ENCODE measurements at regions not wholly inside any gene's neighbourhood (a gene's known extent, or its start where the extent isn't known, plus 50 kb on each side); places are given as distances from the start of the nearest gene placed in this dataset.

DNA sequence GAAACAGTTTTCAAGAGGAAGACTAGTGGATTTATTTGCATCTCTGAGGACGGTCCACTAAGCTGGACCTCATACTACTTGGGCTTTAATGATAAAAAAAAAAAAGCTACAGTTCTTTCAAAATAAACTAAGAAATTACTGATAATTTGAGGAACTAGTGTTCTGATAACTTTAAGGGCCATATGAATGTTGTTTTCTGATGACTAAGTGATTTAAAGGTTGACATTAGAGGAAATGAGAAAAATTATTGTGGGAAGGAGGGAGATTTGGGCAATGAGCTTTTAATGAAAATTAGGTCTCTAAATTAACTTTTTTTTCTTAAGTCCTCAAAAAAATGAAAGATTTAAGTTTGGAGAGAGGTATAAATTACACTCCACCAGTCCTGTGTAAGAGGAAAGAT is 60.8 kb upstream of the IL2 start:
- TF ChIP-seq CTCF (conservative IDR thresholded peaks at IDR 0.05; ENCODE audit: low read depth, low read length), result no peak
- DNase-seq (ENCODE audit: low read depth), result no peak
- no peak overlapping the region for H3K4me3 ChIP-seq (ENCODE audit: low read depth, low read length)

DNA sequence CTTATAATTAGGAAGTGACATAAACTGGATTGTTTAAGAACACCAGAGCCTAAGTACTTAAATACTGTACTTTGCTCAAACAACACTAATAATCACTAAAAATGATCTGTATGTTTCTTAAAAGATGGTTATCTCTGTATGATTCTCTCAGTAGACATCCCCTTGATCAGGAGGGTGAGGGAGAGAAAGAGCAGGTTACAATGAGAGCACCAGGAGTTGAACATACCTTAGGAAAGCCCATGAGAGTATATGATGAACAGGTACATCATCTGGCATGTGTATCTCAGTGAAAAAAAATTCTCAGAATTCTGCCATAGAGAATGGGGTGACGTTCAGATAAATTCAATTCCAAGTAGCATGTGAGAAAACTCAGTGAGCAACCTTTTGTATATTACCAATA is 59.9 kb upstream of the IL2 start:
- no peak overlapping the region for H3K4me3 ChIP-seq (ENCODE audit: low read depth, low read length)
- DNase-seq (ENCODE audit: low read depth), result no peak
- no peak for TF ChIP-seq CTCF (conservative IDR thresholded peaks at IDR 0.05; ENCODE audit: low read depth, low read length)

- DNase-seq (ENCODE audit: low read depth), result no peak
- TF ChIP-seq CTCF (conservative IDR thresholded peaks at IDR 0.05; ENCODE audit: low read depth, low read length), result no peak
- H3K4me3 ChIP-seq (ENCODE audit: low read depth, low read length), result no peak overlapping the region
Observed at GRCh38 chr4:122514671-122515070, 58.1 kb upstream of the IL2 start.

- no peak for TF ChIP-seq CTCF (conservative IDR thresholded peaks at IDR 0.05; ENCODE audit: low read depth, low read length)
- no peak for DNase-seq (ENCODE audit: low read depth)
- no peak overlapping the region for H3K4me3 ChIP-seq (ENCODE audit: low read depth, low read length)
Observed at GRCh38 chr4:122512430-122512829, 55.9 kb upstream of the IL2 start.

GRCh38 chr4:122508083-122508482 is 51.6 kb upstream of the IL2 start:
- H3K4me3 ChIP-seq (ENCODE audit: low read depth, low read length), result no peak overlapping the region
- no peak for TF ChIP-seq CTCF (conservative IDR thresholded peaks at IDR 0.05; ENCODE audit: low read depth, low read length)
- DNase-seq (ENCODE audit: low read depth), result no peak
